ENCODE measurements at regions not wholly inside any gene's neighbourhood (a gene's known extent, or its start where the extent isn't known, plus 50 kb on each side); places are given as distances from the start of the nearest gene placed in this dataset.
"Not testable (repeated sequence)": the region's sequence is repeated elsewhere in the genome, so short reads cannot be mapped to it uniquely, and the experiment has no call there.

GRCh38 chr1:101130673-101131072 is 105.1 kb upstream of the DPH5 start:
- Histone ChIP-seq H3K27ac (ENCODE audit: low read depth, low read length) (no peak overlapping the region), H3K36me3 (ENCODE audit: control insufficient read depth, insufficient read depth, low read length) (no peaks in the 10 kb centered on the region), H3K4me1 (ENCODE audit: control insufficient read depth, insufficient read depth, low read length) (no peaks in the 10 kb centered on the region), H3K9me3 (ENCODE audit: control insufficient read depth, insufficient read depth, low read length) (no peaks in the 10 kb centered on the region), H3K27me3 (ENCODE audit: control insufficient read depth, insufficient read depth, low read length) (no peaks in the 10 kb centered on the region), H3K4me3 (ENCODE audit: low read depth, low read length) (no peak overlapping the region)
- 62% methylated on average over 6 of the region's 6 CpGs for WGBS (ENCODE audit: insufficient coverage)
- DNase-seq (ENCODE audit: low read depth in 4 of 6, low spot score in 6 of 6): peak in 1 of 6 donors; percentile 27

DNA sequence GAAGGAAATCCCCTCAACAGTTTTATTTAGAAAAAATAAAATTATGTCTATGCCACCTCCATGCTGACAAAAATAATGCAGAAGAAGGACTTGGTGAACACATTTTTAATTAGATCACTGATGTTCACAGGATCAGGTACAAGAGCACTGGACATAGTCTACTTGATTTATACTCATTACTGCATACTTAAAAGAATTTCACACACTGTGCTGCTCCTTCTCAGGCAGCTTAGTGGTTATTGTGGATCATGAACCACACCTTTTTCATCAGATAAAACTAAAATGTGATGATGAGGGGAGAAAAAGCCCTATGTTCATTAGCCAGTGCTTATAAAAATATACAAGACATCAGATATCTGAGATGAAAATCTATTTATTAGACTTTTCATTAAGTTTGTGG is 103.3 kb upstream of the DPH5 start:
- Histone ChIP-seq H3K27ac (ENCODE audit: low read depth, low read length) (no peak overlapping the region), H3K4me1 (ENCODE audit: control insufficient read depth, insufficient read depth, low read length) (no peaks in the 10 kb centered on the region), H3K4me3 (ENCODE audit: low read depth, low read length) (no peak overlapping the region), H3K9me3 (ENCODE audit: control insufficient read depth, insufficient read depth, low read length) (no peaks in the 10 kb centered on the region), H3K27me3 (ENCODE audit: control insufficient read depth, insufficient read depth, low read length) (no peaks in the 10 kb centered on the region), H3K36me3 (ENCODE audit: control insufficient read depth, insufficient read depth, low read length) (no peaks in the 10 kb centered on the region)
- no peak for DNase-seq (ENCODE audit: low read depth in 4 of 6, low spot score in 6 of 6)

GRCh38 chr1:101128211-101128727 is 102.7 kb upstream of the DPH5 start:
- 29% methylated on average over 3 of the region's 3 CpGs for WGBS (ENCODE audit: insufficient coverage)
- Histone ChIP-seq H3K36me3 (ENCODE audit: control insufficient read depth, insufficient read depth, low read length) (no peaks in the 10 kb centered on the region), H3K9me3 (ENCODE audit: control insufficient read depth, insufficient read depth, low read length) (no peaks in the 10 kb centered on the region), H3K27ac (ENCODE audit: low read depth, low read length) (no peak overlapping the region), H3K4me3 (ENCODE audit: low read depth, low read length) (no peak overlapping the region), H3K27me3 (ENCODE audit: control insufficient read depth, insufficient read depth, low read length) (no peaks in the 10 kb centered on the region), H3K4me1 (ENCODE audit: control insufficient read depth, insufficient read depth, low read length) (no peaks in the 10 kb centered on the region)
- no peak for DNase-seq (ENCODE audit: low read depth in 4 of 6, low spot score in 6 of 6)

DNA sequence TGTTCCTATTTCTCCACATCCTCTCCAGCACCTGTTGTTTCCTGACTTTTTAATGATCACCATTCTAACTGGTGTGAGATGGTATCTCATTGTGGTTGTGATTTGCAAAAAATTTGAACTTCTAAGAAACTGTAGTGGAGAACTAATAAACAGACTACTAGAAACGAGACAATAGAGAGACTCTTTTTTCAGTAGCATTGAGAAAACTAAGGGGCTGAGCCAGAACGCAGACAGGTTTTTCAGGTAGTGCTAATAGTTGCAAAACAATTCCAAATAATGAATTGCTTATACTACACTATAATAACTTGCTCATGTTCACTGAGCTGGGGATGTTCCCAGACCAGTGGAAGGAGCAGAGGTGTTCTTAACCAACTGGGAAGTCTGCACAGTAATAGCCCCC is 98.8 kb upstream of the DPH5 start:
- Histone ChIP-seq H3K27me3 (ENCODE audit: control insufficient read depth, insufficient read depth, low read length) (no peaks in the 10 kb centered on the region), H3K9me3 (ENCODE audit: control insufficient read depth, insufficient read depth, low read length) (no peaks in the 10 kb centered on the region), H3K4me3 (ENCODE audit: low read depth, low read length) (no peak overlapping the region), H3K4me1 (ENCODE audit: control insufficient read depth, insufficient read depth, low read length) (no peaks in the 10 kb centered on the region), H3K36me3 (ENCODE audit: control insufficient read depth, insufficient read depth, low read length) (no peaks in the 10 kb centered on the region), H3K27ac (ENCODE audit: low read depth, low read length) (no peak overlapping the region)
- WGBS (ENCODE audit: insufficient coverage): no CpG with 5 or more reads among the region's 2 CpGs
- DNase-seq (ENCODE audit: low read depth in 4 of 6, low spot score in 6 of 6): no peak

DNA sequence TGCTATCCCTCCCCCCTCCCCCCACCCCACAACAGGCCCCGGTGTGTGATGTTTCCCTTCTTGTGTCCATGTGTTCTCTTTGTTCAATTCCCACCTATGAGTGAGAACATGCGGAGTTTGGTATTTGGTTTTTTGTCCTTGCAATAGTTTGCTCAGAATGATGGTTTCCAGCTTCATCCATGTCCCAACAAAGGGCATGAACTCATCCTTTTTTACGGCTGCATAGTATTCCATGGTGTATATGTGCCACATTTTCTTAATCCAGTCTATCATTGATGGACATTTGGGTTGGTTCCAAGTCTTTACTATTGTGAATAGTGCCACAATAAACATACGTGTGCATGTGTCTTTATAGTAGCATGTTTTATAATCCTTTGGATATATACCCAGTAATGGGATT is 98.3 kb upstream of the DPH5 start:
- H3K27me3 ChIP-seq (ENCODE audit: control insufficient read depth, insufficient read depth, low read length); H3K36me3 ChIP-seq (ENCODE audit: control insufficient read depth, insufficient read depth, low read length); H3K27ac ChIP-seq (ENCODE audit: low read depth, low read length); H3K4me3 ChIP-seq (ENCODE audit: low read depth, low read length); H3K4me1 ChIP-seq (ENCODE audit: control insufficient read depth, insufficient read depth, low read length); DNase-seq (ENCODE audit: low read depth in 4 of 6, low spot score in 6 of 6); H3K9me3 ChIP-seq (ENCODE audit: control insufficient read depth, insufficient read depth, low read length): not testable (repeated sequence)
- no CpG with 5 or more reads among the region's 4 CpGs for WGBS (ENCODE audit: insufficient coverage)

DNA sequence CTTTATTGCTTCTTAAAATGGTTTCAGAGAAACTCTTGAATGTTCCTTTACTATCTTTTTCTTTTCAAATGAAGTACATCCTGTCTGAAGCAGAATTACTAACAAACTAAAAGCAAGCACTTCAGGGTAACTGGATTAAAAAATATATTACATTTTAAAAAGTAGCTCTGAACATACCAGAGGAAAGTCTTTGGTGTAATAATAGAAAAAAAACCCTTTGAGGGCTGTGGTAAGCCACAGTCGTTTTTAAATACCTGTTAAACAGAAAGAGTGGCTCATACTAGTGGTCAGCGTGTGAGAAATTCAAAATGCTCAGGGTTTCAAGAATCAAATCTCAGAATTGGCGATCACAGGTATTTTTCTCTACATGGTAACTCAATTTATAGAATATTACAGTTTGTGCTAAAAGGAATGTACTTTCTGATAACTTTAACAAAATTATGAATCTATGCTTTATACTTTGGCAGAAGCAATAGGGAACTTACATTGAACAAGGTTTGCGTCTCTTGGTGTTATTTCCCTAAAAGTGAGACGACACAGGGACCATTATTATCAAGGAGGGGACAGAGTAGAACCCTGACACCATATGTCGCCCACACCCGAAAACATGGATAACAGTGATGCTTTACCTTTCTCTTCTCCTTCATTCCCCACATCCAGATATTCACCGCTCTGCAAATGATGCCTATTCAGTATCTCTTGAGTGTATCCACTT is 97.0 kb upstream of the DPH5 start:
- 83% methylated on average over 5 of the region's 8 CpGs for WGBS (ENCODE audit: insufficient coverage)
- no peaks in the 10 kb centered on the region for H3K36me3 ChIP-seq (ENCODE audit: control insufficient read depth, insufficient read depth, low read length)

GRCh38 chr1:101121975-101122374 is 96.4 kb upstream of the DPH5 start:
- H3K27me3 ChIP-seq (ENCODE audit: control insufficient read depth, insufficient read depth, low read length): no peaks in the 10 kb centered on the region
- no CpG with 5 or more reads among the region's 2 CpGs for WGBS (ENCODE audit: insufficient coverage)
- H3K4me3 ChIP-seq (ENCODE audit: low read depth, low read length): no peak overlapping the region

More for the DNA sequence above, 97.0 kb upstream of the DPH5 start:
- H3K9me3 ChIP-seq (ENCODE audit: control insufficient read depth, insufficient read depth, low read length): no peaks in the 10 kb centered on the region
- no peak for DNase-seq (ENCODE audit: low read depth in 4 of 6, low spot score in 6 of 6)
- no peak overlapping the region for H3K4me3 ChIP-seq (ENCODE audit: low read depth, low read length)
- H3K27me3 ChIP-seq (ENCODE audit: control insufficient read depth, insufficient read depth, low read length): no peaks in the 10 kb centered on the region
- H3K4me1 ChIP-seq (ENCODE audit: control insufficient read depth, insufficient read depth, low read length): no peaks in the 10 kb centered on the region
- H3K27ac ChIP-seq (ENCODE audit: low read depth, low read length): no peak overlapping the region

DNA sequence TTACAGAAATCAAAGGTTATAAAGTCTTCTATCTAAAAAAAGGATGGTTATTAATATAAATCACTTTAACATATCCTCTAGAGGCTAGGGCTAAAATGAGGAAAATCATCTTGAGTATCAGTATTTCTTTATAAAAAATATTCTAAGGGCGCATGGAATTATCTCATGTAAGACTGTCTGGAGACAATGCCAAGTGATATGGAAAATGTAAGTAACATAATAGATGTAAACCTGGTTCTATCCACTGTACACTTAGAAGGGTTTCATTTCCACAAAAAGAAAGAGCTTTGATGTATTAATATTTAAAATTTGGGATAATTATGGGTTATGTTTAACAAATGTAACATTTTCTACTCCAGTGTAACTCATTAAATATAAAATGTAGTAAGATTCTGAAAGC is 95.9 kb upstream of the DPH5 start:
- no peak overlapping the region for H3K27ac ChIP-seq (ENCODE audit: low read depth, low read length)
- H3K4me1 ChIP-seq (ENCODE audit: control insufficient read depth, insufficient read depth, low read length): no peaks in the 10 kb centered on the region
- WGBS (ENCODE audit: insufficient coverage): no CpG with 5 or more reads among the region's 1 CpG
- H3K27me3 ChIP-seq (ENCODE audit: control insufficient read depth, insufficient read depth, low read length): no peaks in the 10 kb centered on the region
- no peaks in the 10 kb centered on the region for H3K9me3 ChIP-seq (ENCODE audit: control insufficient read depth, insufficient read depth, low read length)
- H3K4me3 ChIP-seq (ENCODE audit: low read depth, low read length): no peak overlapping the region
- no peak for DNase-seq (ENCODE audit: low read depth in 4 of 6, low spot score in 6 of 6)
- no peaks in the 10 kb centered on the region for H3K36me3 ChIP-seq (ENCODE audit: control insufficient read depth, insufficient read depth, low read length)

More at GRCh38 chr1:101121975-101122374, 96.4 kb upstream of the DPH5 start:
- Histone ChIP-seq H3K27ac (ENCODE audit: low read depth, low read length) (no peak overlapping the region), H3K9me3 (ENCODE audit: control insufficient read depth, insufficient read depth, low read length) (no peaks in the 10 kb centered on the region), H3K4me1 (ENCODE audit: control insufficient read depth, insufficient read depth, low read length) (no peaks in the 10 kb centered on the region), H3K36me3 (ENCODE audit: control insufficient read depth, insufficient read depth, low read length) (no peaks in the 10 kb centered on the region)
- DNase-seq (ENCODE audit: low read depth in 4 of 6, low spot score in 6 of 6): no peak

DNA sequence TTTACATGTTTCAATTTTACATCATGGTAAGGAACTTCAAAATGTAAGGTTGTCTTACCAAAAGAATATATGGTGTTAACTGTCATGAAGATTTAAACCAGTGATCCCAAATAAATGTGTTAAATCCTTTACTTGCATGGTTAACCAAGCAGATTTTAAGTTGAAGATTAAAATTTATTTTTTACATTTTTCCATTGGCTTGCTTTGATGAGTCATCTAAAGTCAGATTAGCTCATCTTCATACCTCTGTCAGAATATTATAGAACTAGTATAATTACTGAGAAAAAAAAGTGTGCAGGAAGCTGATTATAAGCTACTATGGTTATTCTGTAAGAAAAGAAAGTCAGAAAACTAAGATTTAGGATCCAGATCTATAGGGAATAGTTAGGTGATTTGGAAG is 95.3 kb upstream of the DPH5 start:
- Histone ChIP-seq H3K4me3 (ENCODE audit: low read depth, low read length) (no peak overlapping the region), H3K36me3 (ENCODE audit: control insufficient read depth, insufficient read depth, low read length) (no peaks in the 10 kb centered on the region), H3K27ac (ENCODE audit: low read depth, low read length) (no peak overlapping the region), H3K27me3 (ENCODE audit: control insufficient read depth, insufficient read depth, low read length) (no peaks in the 10 kb centered on the region), H3K9me3 (ENCODE audit: control insufficient read depth, insufficient read depth, low read length) (no peaks in the 10 kb centered on the region), H3K4me1 (ENCODE audit: control insufficient read depth, insufficient read depth, low read length) (no peaks in the 10 kb centered on the region)
- DNase-seq (ENCODE audit: low read depth in 4 of 6, low spot score in 6 of 6): no peak

GRCh38 chr1:101119289-101119688 is 93.7 kb upstream of the DPH5 start:
- Histone ChIP-seq H3K9me3 (ENCODE audit: control insufficient read depth, insufficient read depth, low read length) (no peaks in the 10 kb centered on the region), H3K27me3 (ENCODE audit: control insufficient read depth, insufficient read depth, low read length) (no peaks in the 10 kb centered on the region), H3K4me3 (ENCODE audit: low read depth, low read length) (no peak overlapping the region), H3K36me3 (ENCODE audit: control insufficient read depth, insufficient read depth, low read length) (no peaks in the 10 kb centered on the region), H3K4me1 (ENCODE audit: control insufficient read depth, insufficient read depth, low read length) (no peaks in the 10 kb centered on the region), H3K27ac (ENCODE audit: low read depth, low read length) (no peak overlapping the region)
- DNase-seq (ENCODE audit: low read depth in 4 of 6, low spot score in 6 of 6): no peak
- 91% methylated on average over 1 of the region's 4 CpGs for WGBS (ENCODE audit: insufficient coverage)

Measured in spinal cord (tissue), 9 donors.